GM13976 (cell line): ENCODE measurements at regions not wholly inside any gene's neighbourhood (a gene's known extent, or its start where the extent isn't known, plus 50 kb on each side); places are given as distances from the start of the nearest gene placed in this dataset.

Experiments
- DNase-seq: peaks from one replicate; pipeline ENCODE4 v3.0.0; 2012; ENCODE audit warnings: low spot score
- CTCF ChIP-seq: IDR thresholded peaks from 2 replicates; pipeline ENCODE4 v1.5.1; 2012; ENCODE audit warnings: borderline replicate concordance, mild to moderate bottlenecking; ENCODE audit not compliant: insufficient read depth; ENCODE audit errors: extremely low read depth, missing control alignments, control extremely low read depth
- in situ Hi-C: fragments of 300-500 bp; cut with MboI; formaldehyde crosslinking; loops from one replicate; pipeline ENCODE4 v1.12.0; 2022; ENCODE audit warnings: low sequenced_read_pairs, mixed read lengths, inconsistent platforms; ENCODE audit not compliant: unreplicated experiment

- TF ChIP-seq CTCF, result no peak
- DNase-seq, result peak; percentile 70
- in situ Hi-C loops, result no loop called here
These were observed 62.5 kb downstream of the RGS12 start for GRCh38 chr4:3355266-3355748.

- no peak for TF ChIP-seq CTCF
- DNase-seq, result no peak
- in situ Hi-C loops, result no loop called here
These were observed 65.8 kb downstream of the RGS12 start for GRCh38 chr4:3358656-3359055.

GRCh38 chr4:3360777-3361176, 68.0 kb downstream of the RGS12 start:
- in situ Hi-C loops, result no loop called here
- DNase-seq, result no peak
- no peak for TF ChIP-seq CTCF

- DNase-seq, result no peak
- in situ Hi-C loops, result no loop called here
- TF ChIP-seq CTCF, result no peak
These were observed 68.6 kb downstream of the RGS12 start for GRCh38 chr4:3361406-3361805.

- in situ Hi-C loops, result no loop called here
- DNase-seq, result no peak
- no peak for TF ChIP-seq CTCF
These were observed 69.1 kb downstream of the RGS12 start for GRCh38 chr4:3361896-3362295.

GRCh38 chr4:3362431-3363287, 69.8 kb downstream of the RGS12 start:
- in situ Hi-C loops, result no loop called here
- no peak for DNase-seq
- no peak for TF ChIP-seq CTCF
